ENCODE measurements at regions not wholly inside any gene's neighbourhood (a gene's known extent, or its start where the extent isn't known, plus 50 kb on each side); places are given as distances from the start of the nearest gene placed in this dataset.

DNA sequence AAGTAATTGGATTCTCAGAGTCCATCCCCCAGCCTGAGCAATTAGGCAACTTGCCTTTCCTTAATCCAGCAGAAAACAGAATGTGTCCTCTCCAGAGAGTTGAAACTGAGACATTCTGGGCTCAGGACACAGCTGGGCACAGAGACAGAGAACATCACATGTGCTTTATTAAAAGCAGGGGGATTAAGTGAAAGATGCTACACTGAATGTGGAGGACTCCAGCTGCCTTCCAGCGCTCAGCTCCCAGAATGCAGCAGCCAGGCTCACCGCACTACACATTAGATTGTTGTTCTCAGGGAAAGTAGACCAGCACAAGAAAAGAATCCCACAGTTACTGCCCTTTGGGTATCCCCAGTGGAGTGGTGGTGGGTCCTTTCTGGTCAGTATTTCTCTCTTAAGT lies 141.6 kb upstream of the IL12B start (continued):
- TF ChIP-seq TBL1XR1 (IDR thresholded peaks at IDR 0.05; ENCODE audit: low read depth, low read length) (no peak), ZNF622 (IDR thresholded peaks at IDR 0.05) (no peak), RBBP5 (conservative IDR thresholded peaks at IDR 0.05) (no peak), ATF7 (IDR thresholded peaks at IDR 0.05; ENCODE audit: low read depth) (no peak), CHD2 (IDR thresholded peaks at IDR 0.05; ENCODE audit: borderline replicate concordance, low read depth, low read length) (no peak)

DNA sequence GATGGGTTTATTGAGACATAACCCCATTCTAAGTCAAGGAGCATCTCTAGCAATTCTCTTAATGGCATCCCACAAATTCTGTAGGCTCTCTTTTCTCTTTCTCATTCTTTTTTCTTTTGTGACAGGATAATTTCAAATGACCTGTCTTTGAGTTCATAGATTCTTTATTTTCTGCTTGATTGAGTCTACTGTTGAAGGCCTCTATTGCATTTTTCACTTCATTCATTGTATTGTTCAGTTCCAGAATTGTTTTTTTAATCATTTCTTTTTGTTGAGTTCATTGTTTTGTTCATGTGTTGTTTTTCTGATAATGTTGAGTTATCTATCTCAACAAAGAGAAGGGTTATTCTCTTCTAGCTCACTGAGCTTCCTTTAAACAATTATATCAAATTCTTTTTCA lies 144.7 kb upstream of the IL12B start:
- H3K27ac ChIP-seq (ENCODE audit: control insufficient read depth, insufficient read depth) = no peak overlapping the region
- H3K4me1 ChIP-seq (ENCODE audit: control insufficient read depth, insufficient read depth, low read length) = no peaks in the 10 kb centered on the region
- POLR2A ChIA-PET = no interaction called here
- intact Hi-C loops (cut with micrococcal nuclease; ENCODE audit: unreplicated experiment) = no loop called here
- no peaks in the 10 kb centered on the region for H3K36me3 ChIP-seq (ENCODE audit: control insufficient read depth in 2 of 2, insufficient read depth in 2 of 2, low read length in 1 of 2)
- CTCF ChIA-PET = interaction anchor here (1.2 kb wide), 1 partner anchor 41 kb away, joined by 4 read pairs; no protein-coding TSS in a partner anchor
- ATAC-seq = no peak
- H4K20me1 ChIP-seq (ENCODE audit: control insufficient read depth, insufficient read depth) = no peaks in the 10 kb centered on the region
- in situ Hi-C loops (cut with MboI) = no loop called here
- H2AFZ ChIP-seq (ENCODE audit: control insufficient read depth, low read depth, low read length) = no peak overlapping the region
- no peak for FAIRE-seq
- SMC1A ChIA-PET (ENCODE audit: uncharacterized antibody, unreplicated experiment) = interaction anchor here (0.9 kb wide), 1 partner anchor 10 kb away, joined by 3 read pairs; no protein-coding TSS in a partner anchor
- RAD21 ChIA-PET (ENCODE audit: unreplicated experiment) = no interaction called here
- no peak for TF ChIP-seq RCOR1 (conservative IDR thresholded peaks at IDR 0.05; ENCODE audit: low read depth, low read length)
- TF ChIP-seq KDM1A (IDR thresholded peaks at IDR 0.05; ENCODE audit: borderline replicate concordance) = no peak
- TF ChIP-seq IRF4 (IDR thresholded peaks at IDR 0.05; ENCODE audit: low read depth, low read length) = no peak
- TF ChIP-seq DPF2 (IDR thresholded peaks at IDR 0.05) = no peak
- no peak for TF ChIP-seq TCF12 (IDR thresholded peaks at IDR 0.05; ENCODE audit: low read depth, low read length)
- no peak for TF ChIP-seq POLR2AphosphoS2 (IDR thresholded peaks at IDR 0.05; ENCODE audit: low read depth, low read length)
- TF ChIP-seq KLF5 (IDR thresholded peaks at IDR 0.05; ENCODE audit: partially characterized antibody) = no peak
- TF ChIP-seq, protein P1, sequence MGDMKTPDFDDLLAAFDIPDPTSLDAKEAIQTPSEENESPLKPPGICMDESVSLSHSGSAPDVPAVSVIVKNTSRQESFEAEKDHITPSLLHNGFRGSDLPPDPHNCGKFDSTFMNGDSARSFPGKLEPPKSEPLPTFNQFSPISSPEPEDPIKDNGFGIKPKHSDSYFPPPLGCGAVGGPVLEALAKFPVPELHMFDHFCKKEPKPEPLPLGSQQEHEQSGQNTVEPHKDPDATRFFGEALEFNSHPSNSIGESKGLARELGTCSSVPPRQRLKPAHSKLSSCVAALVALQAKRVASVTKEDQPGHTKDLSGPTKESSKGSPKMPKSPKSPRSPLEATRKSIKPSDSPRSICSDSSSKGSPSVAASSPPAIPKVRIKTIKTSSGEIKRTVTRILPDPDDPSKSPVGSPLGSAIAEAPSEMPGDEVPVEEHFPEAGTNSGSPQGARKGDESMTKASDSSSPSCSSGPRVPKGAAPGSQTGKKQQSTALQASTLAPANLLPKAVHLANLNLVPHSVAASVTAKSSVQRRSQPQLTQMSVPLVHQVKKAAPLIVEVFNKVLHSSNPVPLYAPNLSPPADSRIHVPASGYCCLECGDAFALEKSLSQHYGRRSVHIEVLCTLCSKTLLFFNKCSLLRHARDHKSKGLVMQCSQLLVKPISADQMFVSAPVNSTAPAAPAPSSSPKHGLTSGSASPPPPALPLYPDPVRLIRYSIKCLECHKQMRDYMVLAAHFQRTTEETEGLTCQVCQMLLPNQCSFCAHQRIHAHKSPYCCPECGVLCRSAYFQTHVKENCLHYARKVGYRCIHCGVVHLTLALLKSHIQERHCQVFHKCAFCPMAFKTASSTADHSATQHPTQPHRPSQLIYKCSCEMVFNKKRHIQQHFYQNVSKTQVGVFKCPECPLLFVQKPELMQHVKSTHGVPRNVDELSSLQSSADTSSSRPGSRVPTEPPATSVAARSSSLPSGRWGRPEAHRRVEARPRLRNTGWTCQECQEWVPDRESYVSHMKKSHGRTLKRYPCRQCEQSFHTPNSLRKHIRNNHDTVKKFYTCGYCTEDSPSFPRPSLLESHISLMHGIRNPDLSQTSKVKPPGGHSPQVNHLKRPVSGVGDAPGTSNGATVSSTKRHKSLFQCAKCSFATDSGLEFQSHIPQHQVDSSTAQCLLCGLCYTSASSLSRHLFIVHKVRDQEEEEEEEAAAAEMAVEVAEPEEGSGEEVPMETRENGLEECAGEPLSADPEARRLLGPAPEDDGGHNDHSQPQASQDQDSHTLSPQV (IDR thresholded peaks at IDR 0.05) = no peak
- no peak for TF ChIP-seq ZNF24 (IDR thresholded peaks at IDR 0.05)
- TF ChIP-seq MYB (IDR thresholded peaks at IDR 0.05; ENCODE audit: borderline replicate concordance, low read depth, low read length) = no peak
- TF ChIP-seq IKZF1 (conservative IDR thresholded peaks at IDR 0.05) = no peak
- TF ChIP-seq IKZF2 (IDR thresholded peaks at IDR 0.05) = no peak
- TF ChIP-seq NR2C2 (IDR thresholded peaks at IDR 0.05; ENCODE audit: borderline replicate concordance, control insufficient read depth, insufficient read length, low read depth) = no peak
- no peak for TF ChIP-seq ZNF207 (IDR thresholded peaks at IDR 0.05; ENCODE audit: borderline replicate concordance)
- no peak for TF ChIP-seq BCL11A (IDR thresholded peaks at IDR 0.05; ENCODE audit: low read depth, low read length)
- no peak for TF ChIP-seq SREBF1 (IDR thresholded peaks at IDR 0.05; ENCODE audit: low read length)
- TF ChIP-seq POU2F2 (IDR thresholded peaks at IDR 0.05; ENCODE audit: borderline replicate concordance, low read depth, low read length) = no peak
- no peak for TF ChIP-seq ZNF274 (IDR thresholded peaks at IDR 0.05; ENCODE audit: insufficient read depth, insufficient read length)
- TF ChIP-seq NFYB (IDR thresholded peaks at IDR 0.05; ENCODE audit: insufficient read depth, low read depth, low read length) = no peak
- no peak for TF ChIP-seq SMC3 (IDR thresholded peaks at IDR 0.05; ENCODE audit: borderline replicate concordance, low read length)
- no TSS peak for BruUV-seq (replicated peaks)
- H3K27me3 ChIP-seq (replicated peaks in 1 of 2; ENCODE audit: control insufficient read depth in 2 of 2, insufficient read depth in 2 of 2, low read length in 1 of 2) = no peaks in the 10 kb centered on the region
- H3K79me2 ChIP-seq (ENCODE audit: control insufficient read depth, insufficient read depth, low read length) = no peaks in the 10 kb centered on the region
- H3K9ac ChIP-seq (ENCODE audit: control insufficient read depth, insufficient read depth, low read length) = no peak overlapping the region
- no peak overlapping the region for H3K4me2 ChIP-seq (ENCODE audit: control insufficient read depth, insufficient read depth)
- DNase-seq (ENCODE audit: low read depth, low spot score) = no peak
- no peak overlapping the region for H3K4me3 ChIP-seq
- H3K9me3 ChIP-seq (replicated peaks; ENCODE audit: control insufficient read depth, insufficient read depth, low read length) = peaks cover 3% of the 10 kb centered on the region; the same call in 2 of the 3 replicates

All from GM12878 (cell line).